ENCODE measurements at regions not wholly inside any gene's neighbourhood (a gene's known extent, or its start where the extent isn't known, plus 50 kb on each side); places are given as distances from the start of the nearest gene placed in this dataset.

GRCh38 chr5:101574017-101574416 is 670.9 kb upstream of the ST8SIA4 start:
- H3K27me3 ChIP-seq (ENCODE audit: control insufficient read depth in 2 of 2, insufficient read depth in 2 of 2, low read length in 2 of 2), result no peaks in the 10 kb centered on the region
- H3K4me3 ChIP-seq (replicated peaks in 1 of 3; ENCODE audit: insufficient read depth in 1 of 3, low read depth in 1 of 3, low read length in 3 of 3), result no peak overlapping the region
- H3K4me2 ChIP-seq (ENCODE audit: insufficient read depth, low read length), result no peak overlapping the region
- intact Hi-C loops (cut with micrococcal nuclease), result no loop called here
- ChIA-PET CTCF (no interaction called here), POLR2A (no interaction called here)
- H3K79me2 ChIP-seq (ENCODE audit: control insufficient read depth, insufficient read depth, low read length), result no peaks in the 10 kb centered on the region
- no peaks in the 10 kb centered on the region for H3K4me1 ChIP-seq (ENCODE audit: control insufficient read depth, extremely low read depth, insufficient read depth, low read length)
- no peaks in the 10 kb centered on the region for H4K20me1 ChIP-seq (replicated peaks; ENCODE audit: control insufficient read depth, extremely low read depth, insufficient read depth, low read length)
- DNase-seq (ENCODE audit: low read depth, low spot score) (no peak), FAIRE-seq (no peak)
- dilution Hi-C loops (cut with MboI; ENCODE audit: extremely low pct_ligation_motif_present, low sequenced_read_pairs), result no loop called here
- no peaks in the 10 kb centered on the region for H3K36me3 ChIP-seq (ENCODE audit: control insufficient read depth in 2 of 2, extremely low read depth in 1 of 2, insufficient read depth in 2 of 2, low read length in 2 of 2)
- H3K9me3 ChIP-seq (replicated peaks; ENCODE audit: control insufficient read depth, insufficient read depth, low read length), result no peaks in the 10 kb centered on the region
- TF ChIP-seq MAX (IDR thresholded peaks at IDR 0.05; ENCODE audit: insufficient read depth, insufficient read length), result no peak
- TF ChIP-seq JUN (IDR thresholded peaks at IDR 0.05; ENCODE audit: borderline replicate concordance, insufficient read depth, insufficient read length, low read depth), result no peak
- no peak for TF ChIP-seq FOS (IDR thresholded peaks at IDR 0.05; ENCODE audit: borderline replicate concordance, insufficient read depth, low read length)
- no peak overlapping the region for H2AFZ ChIP-seq (ENCODE audit: low read depth, low read length)
- no peak overlapping the region for H3K27ac ChIP-seq (ENCODE audit: insufficient read depth, low read depth, low read length)
- no peak overlapping the region for H3K9ac ChIP-seq (replicated peaks; ENCODE audit: extremely low read depth, insufficient read depth, low read length)
- no peaks in the 10 kb centered on the region for H3K9me1 ChIP-seq (replicated peaks; ENCODE audit: control insufficient read depth, extremely low read depth, insufficient read depth, low read length)
- no TSS peak for BruUV-seq (replicated peaks)

DNA sequence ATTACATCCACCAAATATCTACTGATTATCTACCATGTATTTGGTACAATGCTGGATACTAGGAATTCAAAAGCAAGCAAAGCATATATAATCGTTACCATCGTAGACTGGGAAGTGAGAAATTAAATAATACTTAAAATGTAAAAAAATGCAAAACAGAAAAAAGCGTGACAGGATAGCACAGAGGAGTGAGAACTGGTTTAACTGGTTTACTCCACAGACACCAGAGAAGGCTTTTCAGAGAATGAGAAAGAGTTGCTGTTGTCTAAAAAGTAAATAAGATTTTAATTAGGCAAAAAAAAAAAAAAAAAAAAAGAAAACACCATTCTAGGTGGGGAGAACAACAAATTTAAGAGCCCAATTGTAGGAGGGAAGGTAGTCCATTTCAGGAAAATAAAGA is 657.9 kb upstream of the ST8SIA4 start:
- Histone ChIP-seq H3K9me3 (replicated peaks; ENCODE audit: control insufficient read depth, insufficient read depth, low read length) (no peaks in the 10 kb centered on the region), H3K79me2 (ENCODE audit: control insufficient read depth, insufficient read depth, low read length) (no peaks in the 10 kb centered on the region), H3K9me1 (replicated peaks; ENCODE audit: control insufficient read depth, extremely low read depth, insufficient read depth, low read length) (no peaks in the 10 kb centered on the region), H4K20me1 (replicated peaks; ENCODE audit: control insufficient read depth, extremely low read depth, insufficient read depth, low read length) (no peaks in the 10 kb centered on the region), H3K36me3 (ENCODE audit: control insufficient read depth in 2 of 2, extremely low read depth in 1 of 2, insufficient read depth in 2 of 2, low read length in 2 of 2) (no peaks in the 10 kb centered on the region), H2AFZ (ENCODE audit: low read depth, low read length) (no peak overlapping the region), H3K4me3 (replicated peaks in 1 of 3; ENCODE audit: insufficient read depth in 1 of 3, low read depth in 1 of 3, low read length in 3 of 3) (no peak overlapping the region), H3K9ac (replicated peaks; ENCODE audit: extremely low read depth, insufficient read depth, low read length) (no peak overlapping the region), H3K4me2 (ENCODE audit: insufficient read depth, low read length) (no peak overlapping the region), H3K4me1 (ENCODE audit: control insufficient read depth, extremely low read depth, insufficient read depth, low read length) (no peaks in the 10 kb centered on the region), H3K27me3 (ENCODE audit: control insufficient read depth in 2 of 2, insufficient read depth in 2 of 2, low read length in 2 of 2) (no peaks in the 10 kb centered on the region), H3K27ac (ENCODE audit: insufficient read depth, low read depth, low read length) (no peak overlapping the region)
- DNase-seq (ENCODE audit: low read depth, low spot score), result no peak
- TF ChIP-seq CTCF (IDR thresholded peaks at IDR 0.05; ENCODE audit: extremely low read depth in 1 of 2, insufficient read depth in 1 of 2, low read depth in 1 of 2, low read length in 2 of 2), result no peak
- no peak for TF ChIP-seq POLR2AphosphoS5 (IDR thresholded peaks at IDR 0.05; ENCODE audit: insufficient read depth, low read depth, low read length)
- no peak for TF ChIP-seq GATA2 (IDR thresholded peaks at IDR 0.05; ENCODE audit: insufficient read depth, insufficient read length, low read depth, low read length)
- TF ChIP-seq FOS (IDR thresholded peaks at IDR 0.05; ENCODE audit: borderline replicate concordance, insufficient read depth, low read length), result no peak
- no peak for TF ChIP-seq JUN (IDR thresholded peaks at IDR 0.05; ENCODE audit: borderline replicate concordance, insufficient read depth, insufficient read length, low read depth)
- intact Hi-C loops (cut with micrococcal nuclease) (no loop called here), dilution Hi-C loops (cut with MboI; ENCODE audit: extremely low pct_ligation_motif_present, low sequenced_read_pairs) (no loop called here)
- POLR2A ChIA-PET, result no interaction called here
- CTCF ChIA-PET, result no interaction called here
- no TSS peak for BruUV-seq (replicated peaks)
- FAIRE-seq, result no peak
